Spleen (tissue), 7 donors: ENCODE measurements at regions not wholly inside any gene's neighbourhood (a gene's known extent, or its start where the extent isn't known, plus 50 kb on each side); places are given as distances from the start of the nearest gene placed in this dataset.

Source experiments
- CTCF ChIP-seq, 11 experiments: fragments of 200-600 bp in 7 of 11; fragments of 450-650 bp in 4 of 11; sonication (generic) in 4 of 11; IDR thresholded peaks in 8 of 11; conservative IDR thresholded peaks in 3 of 11; 1 replicate in 7 of 11; 2 replicates in 4 of 11; pipeline versions ENCODE4 v1.4.0 to v1.8.0; 2016 to 2021; ENCODE audit warnings: antibody characterized with exemption in 11 of 11, inconsistent platforms in 4 of 11, mild to moderate bottlenecking in 1 of 11
- POLR2A ChIP-seq, 3 donors: fragments of 450-650 bp; IDR thresholded peaks; one replicate each; pipeline ENCODE4 v1.5.1; 2017; ENCODE audit warnings: antibody characterized with exemption in 3 of 3, mild to moderate bottlenecking in 1 of 3
- POLR2AphosphoS5 ChIP-seq, 3 donors: sonication (generic); formaldehyde crosslinking; IDR thresholded peaks; one replicate each; pipeline ENCODE4 v1.5.1; 2017; ENCODE audit warnings: antibody characterized with exemption in 3 of 3
- donor health status: DM: no; HTN: no; CAD: no; lungs with moderate emphysema.
- donor health status: DM: no; HTN: no; CAD: no.
- donor health status: DM: no; HTN: no; CAD: no.

- TF ChIP-seq CTCF (IDR thresholded peaks at IDR 0.05 in 8 of 11, conservative IDR thresholded peaks at IDR 0.05 in 3 of 11) (no peak), POLR2A (IDR thresholded peaks at IDR 0.05) (no peak), POLR2AphosphoS5 (IDR thresholded peaks at IDR 0.05) (no peak)
Observed at GRCh38 chr16:66169817-66170216, 196.7 kb upstream of the CDH5 start.
